GM12892 (cell line): ENCODE measurements at regions not wholly inside any gene's neighbourhood (a gene's known extent, or its start where the extent isn't known, plus 50 kb on each side); places are given as distances from the start of the nearest gene placed in this dataset.

Experiments
- POLR2A ChIP-seq: IDR thresholded peaks from 2 replicates; pipeline ENCODE4 v1.6.1; 2011; ENCODE audit warnings: low read depth, low read length, control low read depth
- POLR2AphosphoS5 ChIP-seq: IDR thresholded peaks from 2 replicates; pipeline ENCODE4 v1.6.1; 2011; ENCODE audit warnings: low read depth, low read length, control low read depth

DNA sequence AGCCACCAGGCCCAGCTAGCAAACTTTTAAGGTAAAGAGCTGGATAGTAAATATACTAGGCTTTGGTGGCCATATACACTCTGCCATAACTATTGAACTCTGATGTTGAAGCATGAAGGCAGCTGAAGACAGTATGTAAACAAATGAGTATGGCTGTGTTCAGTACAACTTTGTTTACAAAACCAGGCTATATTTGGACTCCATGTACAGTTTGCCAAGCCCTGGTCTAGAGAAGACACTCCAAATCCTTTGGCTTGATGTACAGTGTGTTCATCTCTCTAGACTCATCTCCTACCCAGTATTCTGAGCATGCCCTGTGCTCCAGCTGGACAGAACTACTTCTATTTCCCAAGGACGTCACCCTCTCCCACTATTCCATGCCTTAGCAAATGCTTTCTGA, 54.3 kb upstream of the MEGF10 start:
- TF ChIP-seq POLR2A (no peak), POLR2AphosphoS5 (no peak)
